Ovary (tissue), 7 donors: ENCODE measurements at regions not wholly inside any gene's neighbourhood (a gene's known extent, or its start where the extent isn't known, plus 50 kb on each side); places are given as distances from the start of the nearest gene placed in this dataset.

Experiments used
- DNase-seq, 5 donors: peaks; one replicate each; pipeline ENCODE4 v3.0.0-alpha.2; 2019 to 2020
- H3K27ac ChIP-seq, 2 donors: fragments of 200-600 bp; one replicate each; pipeline versions ENCODE4 v1.5.1 to v1.8.0; 2019 to 2022
- H3K27me3 ChIP-seq: fragments of 200-600 bp; one replicate; pipeline ENCODE4 v1.8.0; 2022
- H3K36me3 ChIP-seq: fragments of 200-600 bp; sonication (generic); one replicate; pipeline ENCODE4 v1.5.1; 2019
- H3K4me1 ChIP-seq: one replicate; pipeline ENCODE4 v1.8.1; 2013; ENCODE audit warnings: mild to moderate bottlenecking, moderate library complexity; ENCODE audit not compliant: insufficient read depth
- H3K4me3 ChIP-seq: fragments of 200-600 bp; sonication (generic); one replicate; pipeline ENCODE4 v1.5.1; 2017
- H3K9me3 ChIP-seq, 2 donors: fragments of 200-600 bp in 1 of 2; sonication (generic) in 1 of 2; one replicate each; pipeline versions ENCODE4 v1.5.1 to v1.8.1; 2013 to 2019; ENCODE audit warnings: mild to moderate bottlenecking in 1 of 2, moderate library complexity in 1 of 2
- CTCF ChIP-seq, 3 donors: fragments of 450-650 bp in 2 of 3; fragments of 200-600 bp in 1 of 3; IDR thresholded peaks; one replicate each; pipeline versions ENCODE4 v1.5.1 to v1.8.0; 2016 to 2022; ENCODE audit warnings: antibody characterized with exemption in 3 of 3, mild to moderate bottlenecking in 1 of 3
- EP300 ChIP-seq: sonication (generic); formaldehyde crosslinking; IDR thresholded peaks from one replicate; pipeline ENCODE4 v1.6.1; 2017; ENCODE audit warnings: antibody characterized with exemption
- POLR2A ChIP-seq: fragments of 450-650 bp; IDR thresholded peaks from one replicate; pipeline ENCODE4 v1.6.1; 2017; ENCODE audit warnings: antibody characterized with exemption, mild to moderate bottlenecking, moderate library complexity
- WGBS, 3 donors: extraction: QIAGEN DNeasy Blood & Tissue Kit in 1 of 3; methylation state at CpG; one replicate each; pipeline versions ENCODE4 v1.1.5 to v1.1.7; 2013 to 2017; 5-methylcytosine and 5-hydroxymethylcytosine counted together
- intact Hi-C, 4 donors: fragments of 100-400 bp; cut with DNase I; formaldehyde crosslinking; loops; one replicate each; pipeline versions ENCODE4 v1.11.0 to v1.15.1; 2022 to 2023
- donor health status: DM: no; HTN: no; CAD: no; lungs with moderate emphysema.
- donor health status: DM: no; HTN: no; CAD: no.
- donor health status: Bipolar disorder and iron deficiency.
- donor health status: DM: no; HTN: no; CAD: no.
- donor health status: DM: yes; HTN: yes; CAD: no.

DNA sequence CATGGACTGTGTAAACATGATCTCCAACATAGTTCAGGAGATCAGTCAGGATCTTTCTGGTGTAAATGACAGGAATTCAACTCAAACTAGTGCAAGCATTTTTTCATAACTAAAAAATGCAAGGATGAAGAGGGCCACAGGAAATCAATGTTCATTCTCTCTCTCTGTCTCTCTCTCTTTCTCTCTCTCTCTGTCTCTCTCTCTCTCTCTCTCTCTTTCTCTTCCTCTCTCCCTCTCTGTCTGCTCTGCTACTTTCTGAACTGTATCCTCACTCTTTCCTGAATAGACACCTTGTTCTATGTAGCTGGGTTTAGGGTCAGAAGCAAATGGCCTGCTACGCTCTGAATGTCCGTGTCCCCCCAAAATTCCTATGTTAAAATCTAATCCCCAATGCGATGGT lies 240.9 kb upstream of the UBE2E2 start:
- H3K27me3 ChIP-seq = no peaks in the 10 kb centered on the region
- H3K27ac ChIP-seq = no peak overlapping the region
- H3K9me3 ChIP-seq = no peaks in the 10 kb centered on the region
- TF ChIP-seq CTCF (IDR thresholded peaks at IDR 0.05) = no peak
- no peak for TF ChIP-seq POLR2A
- no peak for TF ChIP-seq EP300
- no peaks in the 10 kb centered on the region for H3K4me1 ChIP-seq
- no peaks in the 10 kb centered on the region for H3K36me3 ChIP-seq
- no peak for DNase-seq
- intact Hi-C loops = loop anchor here in 2 of 4 donors (5.0 to 10.0 kb wide), 2 partner anchors 397 to 790 kb away; no protein-coding TSS in a partner anchor
- H3K4me3 ChIP-seq = no peak overlapping the region
- WGBS, 3 donors = 92 to 97% (median 95%) methylated on average over 3 of the region's 3 CpGs

- Histone ChIP-seq H3K4me3 (no peak overlapping the region), H3K4me1 (no peaks in the 10 kb centered on the region), H3K36me3 (no peaks in the 10 kb centered on the region), H3K9me3 (no peaks in the 10 kb centered on the region), H3K27ac (no peak overlapping the region), H3K27me3 (no peaks in the 10 kb centered on the region)
- no peak for DNase-seq
- TF ChIP-seq POLR2A = no peak
- TF ChIP-seq CTCF (IDR thresholded peaks at IDR 0.05) = no peak
- TF ChIP-seq EP300 = no peak
- intact Hi-C loops = loop anchor here in 1 of 4 donors (10.0 kb wide), 1 partner anchor 402 kb away; no protein-coding TSS in a partner anchor
These were observed 236.8 kb upstream of the UBE2E2 start for GRCh38 chr3:22966349-22966748.

DNA sequence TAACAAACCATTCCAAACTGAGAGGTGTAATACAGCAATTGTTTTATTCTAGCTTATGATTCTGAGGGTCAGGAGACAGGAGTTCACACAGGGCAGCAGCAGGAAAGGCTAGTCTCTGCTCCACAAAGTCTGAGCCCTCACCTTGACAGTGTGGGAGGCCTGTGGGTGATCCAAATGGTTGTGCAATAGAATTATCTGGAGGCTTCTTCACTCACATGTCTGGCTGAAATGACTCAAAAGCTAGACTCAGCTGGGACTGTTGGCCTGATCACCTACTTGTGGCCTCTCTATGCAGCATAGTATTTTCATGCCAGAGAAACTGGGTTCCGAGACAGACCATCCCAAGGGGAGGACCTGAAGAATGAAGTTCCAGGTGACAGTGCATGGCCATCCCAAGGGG lies 233.9 kb upstream of the UBE2E2 start:
- H3K27ac ChIP-seq = no peak overlapping the region
- no peaks in the 10 kb centered on the region for H3K36me3 ChIP-seq
- intact Hi-C loops = loop anchor here in 1 of 4 donors (10.0 kb wide), 1 partner anchor 404 kb away; no protein-coding TSS in a partner anchor
- no peak for TF ChIP-seq EP300
- TF ChIP-seq CTCF (IDR thresholded peaks at IDR 0.05) = no peak
- no peak for TF ChIP-seq POLR2A
- no peak overlapping the region for H3K4me3 ChIP-seq
- no peaks in the 10 kb centered on the region for H3K4me1 ChIP-seq
- no peak for DNase-seq
- WGBS, 3 donors = 86 to 95% (median 89%) methylated on average over 1 of the region's 1 CpG
- no peaks in the 10 kb centered on the region for H3K27me3 ChIP-seq
- no peaks in the 10 kb centered on the region for H3K9me3 ChIP-seq

DNA sequence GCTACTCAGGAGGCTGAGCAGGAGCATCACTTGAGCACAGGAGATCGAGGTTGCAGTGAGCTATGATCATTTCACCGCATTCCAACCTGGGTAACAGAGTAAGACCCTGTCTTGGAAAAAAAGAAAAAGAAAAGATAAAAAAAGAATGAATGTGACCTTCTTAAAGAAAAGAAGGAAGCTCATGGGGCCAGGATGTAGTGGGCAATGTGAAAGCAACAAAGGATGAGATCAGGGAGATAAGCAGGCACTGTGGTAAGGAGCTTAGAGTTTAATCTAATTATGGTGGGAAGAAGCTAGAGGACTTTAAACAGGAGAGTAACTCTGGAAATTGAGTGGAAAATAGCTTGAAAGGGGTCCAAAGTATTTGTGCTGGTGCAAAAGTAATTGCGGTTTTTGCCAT lies 231.6 kb upstream of the UBE2E2 start:
- no peak for TF ChIP-seq CTCF (IDR thresholded peaks at IDR 0.05)
- TF ChIP-seq EP300 = no peak
- no peak for TF ChIP-seq POLR2A
- no peak for DNase-seq
- Histone ChIP-seq H3K4me1 (no peaks in the 10 kb centered on the region), H3K27me3 (no peaks in the 10 kb centered on the region), H3K27ac (no peak overlapping the region), H3K36me3 (no peaks in the 10 kb centered on the region), H3K4me3 (no peak overlapping the region), H3K9me3 (no peaks in the 10 kb centered on the region)
- whole genome bisulfite sequencing, 3 donors = 91 to 96% (median 94%) methylated on average over 3 of the region's 3 CpGs
- intact Hi-C loops = no loop called here

DNA sequence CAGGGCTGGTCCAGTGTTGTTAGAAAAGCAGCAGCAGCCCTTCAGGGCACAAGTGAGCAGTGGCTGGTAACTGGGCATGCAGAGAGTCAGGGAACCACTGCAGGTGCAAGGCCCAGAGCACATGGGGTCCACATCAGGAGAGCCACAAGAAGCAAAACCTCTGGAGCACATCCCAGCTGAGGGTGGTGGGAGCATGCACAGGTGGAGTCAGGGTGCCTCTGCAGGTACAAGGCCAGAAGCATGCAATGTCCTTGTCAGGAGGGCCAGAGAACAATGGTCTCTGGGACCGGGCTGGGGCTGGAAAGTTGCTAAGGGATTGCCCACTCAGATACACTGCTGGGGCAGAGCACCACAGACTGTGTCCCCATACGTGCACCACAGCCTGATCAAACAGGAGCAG lies 226.1 kb upstream of the UBE2E2 start:
- intact Hi-C loops = no loop called here
- no peak for DNase-seq
- H3K27ac ChIP-seq = no peak overlapping the region
- no peaks in the 10 kb centered on the region for H3K27me3 ChIP-seq
- peaks cover 3% of the 10 kb centered on the region for H3K4me1 ChIP-seq
- TF ChIP-seq CTCF (IDR thresholded peaks at IDR 0.05) = no peak
- TF ChIP-seq EP300 = no peak
- TF ChIP-seq POLR2A = no peak
- no peaks in the 10 kb centered on the region for H3K9me3 ChIP-seq
- no peak overlapping the region for H3K4me3 ChIP-seq
- 90 to 97% (median 96%) methylated on average over 2 of the region's 2 CpGs for WGBS, 3 donors
- no peaks in the 10 kb centered on the region for H3K36me3 ChIP-seq
